ENCODE measurements at regions not wholly inside any gene's neighbourhood (a gene's known extent, or its start where the extent isn't known, plus 50 kb on each side); places are given as distances from the start of the nearest gene placed in this dataset.

DNA sequence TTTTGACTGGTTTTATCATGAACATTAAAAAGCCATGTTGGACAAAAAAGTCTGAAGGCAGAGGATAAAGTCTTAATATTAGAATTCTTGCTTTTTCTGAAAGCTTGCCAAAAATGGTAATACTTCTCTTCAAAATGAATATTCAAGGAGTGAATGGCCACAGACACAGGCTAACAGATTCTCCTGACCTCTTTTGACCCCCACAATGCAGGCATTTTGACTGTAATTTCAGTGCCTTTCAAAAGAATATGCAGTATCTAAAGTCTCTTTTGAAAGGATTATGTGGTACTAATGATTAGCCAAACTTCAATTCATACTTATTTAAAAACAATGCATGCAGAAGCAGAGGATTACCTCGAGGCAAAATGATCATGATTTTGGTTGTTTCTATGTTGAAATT is 557.8 kb upstream of the GCFC2 start:
- Histone ChIP-seq H3K4me1 (ENCODE audit: control insufficient read depth in 1 of 2, insufficient read depth in 2 of 2, low read length in 2 of 2) (no peaks in the 10 kb centered on the region), H3K4me3 (replicated peaks in 1 of 2; ENCODE audit: low read depth in 1 of 2, low read length in 2 of 2) (no peak overlapping the region), H3K27ac (ENCODE audit: low read depth, low read length) (no peak overlapping the region), H4K20me1 (ENCODE audit: insufficient read depth) (no peaks in the 10 kb centered on the region), H3K4me2 (ENCODE audit: low read length) (no peak overlapping the region), H3K9me3 (ENCODE audit: control insufficient read depth in 1 of 2, insufficient read depth in 1 of 2, low read depth in 1 of 2, low read length in 2 of 2) (peaks cover 12 to 34% of the 10 kb centered on the region in 2 experiments; a peak in 2 of 4 replicates), H3K79me2 (ENCODE audit: insufficient read depth, low read length) (no peaks in the 10 kb centered on the region), H3K27me3 (ENCODE audit: insufficient read depth, low read length) (no peaks in the 10 kb centered on the region), H3K36me3 (ENCODE audit: control insufficient read depth in 1 of 2, insufficient read depth in 2 of 2, low read length in 2 of 2) (no peaks in the 10 kb centered on the region), H3K9ac (ENCODE audit: low read length) (no peak overlapping the region), H2AFZ (ENCODE audit: low read depth, low read length, poor library complexity, severe bottlenecking) (no peak overlapping the region), H3K9me2 (ENCODE audit: insufficient read depth) (no peaks in the 10 kb centered on the region)
- DNase-seq (ENCODE audit: low read depth, low spot score) (no peak), ATAC-seq (no peak)
- TF ChIP-seq, protein P1, sequence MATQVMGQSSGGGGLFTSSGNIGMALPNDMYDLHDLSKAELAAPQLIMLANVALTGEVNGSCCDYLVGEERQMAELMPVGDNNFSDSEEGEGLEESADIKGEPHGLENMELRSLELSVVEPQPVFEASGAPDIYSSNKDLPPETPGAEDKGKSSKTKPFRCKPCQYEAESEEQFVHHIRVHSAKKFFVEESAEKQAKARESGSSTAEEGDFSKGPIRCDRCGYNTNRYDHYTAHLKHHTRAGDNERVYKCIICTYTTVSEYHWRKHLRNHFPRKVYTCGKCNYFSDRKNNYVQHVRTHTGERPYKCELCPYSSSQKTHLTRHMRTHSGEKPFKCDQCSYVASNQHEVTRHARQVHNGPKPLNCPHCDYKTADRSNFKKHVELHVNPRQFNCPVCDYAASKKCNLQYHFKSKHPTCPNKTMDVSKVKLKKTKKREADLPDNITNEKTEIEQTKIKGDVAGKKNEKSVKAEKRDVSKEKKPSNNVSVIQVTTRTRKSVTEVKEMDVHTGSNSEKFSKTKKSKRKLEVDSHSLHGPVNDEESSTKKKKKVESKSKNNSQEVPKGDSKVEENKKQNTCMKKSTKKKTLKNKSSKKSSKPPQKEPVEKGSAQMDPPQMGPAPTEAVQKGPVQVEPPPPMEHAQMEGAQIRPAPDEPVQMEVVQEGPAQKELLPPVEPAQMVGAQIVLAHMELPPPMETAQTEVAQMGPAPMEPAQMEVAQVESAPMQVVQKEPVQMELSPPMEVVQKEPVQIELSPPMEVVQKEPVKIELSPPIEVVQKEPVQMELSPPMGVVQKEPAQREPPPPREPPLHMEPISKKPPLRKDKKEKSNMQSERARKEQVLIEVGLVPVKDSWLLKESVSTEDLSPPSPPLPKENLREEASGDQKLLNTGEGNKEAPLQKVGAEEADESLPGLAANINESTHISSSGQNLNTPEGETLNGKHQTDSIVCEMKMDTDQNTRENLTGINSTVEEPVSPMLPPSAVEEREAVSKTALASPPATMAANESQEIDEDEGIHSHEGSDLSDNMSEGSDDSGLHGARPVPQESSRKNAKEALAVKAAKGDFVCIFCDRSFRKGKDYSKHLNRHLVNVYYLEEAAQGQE (IDR thresholded peaks at IDR 0.05; ENCODE audit: low read depth) = no peak
- TF ChIP-seq EGR1 (IDR thresholded peaks at IDR 0.05; ENCODE audit: low read depth) = no peak
- no peak for TF ChIP-seq YY1 (IDR thresholded peaks at IDR 0.05; ENCODE audit: extremely low read depth, insufficient replicate concordance, low read depth, low read length)
- no peak for TF ChIP-seq FOSL1 (IDR thresholded peaks at IDR 0.05; ENCODE audit: low read depth)
- no peak for TF ChIP-seq SIN3A (IDR thresholded peaks at IDR 0.05; ENCODE audit: low read depth)
- intact Hi-C loops (cut with micrococcal nuclease) = no loop called here
- ChIA-PET POLR2A (no interaction called here), CTCF (no interaction called here), RAD21 (ENCODE audit: low non-redundant PET in 1 of 2, low total read pairs in 2 of 2, uncharacterized antibody in 2 of 2, unreplicated experiment in 2 of 2) (no interaction called here)
- BruUV-seq (replicated peaks) = no TSS peak

DNA sequence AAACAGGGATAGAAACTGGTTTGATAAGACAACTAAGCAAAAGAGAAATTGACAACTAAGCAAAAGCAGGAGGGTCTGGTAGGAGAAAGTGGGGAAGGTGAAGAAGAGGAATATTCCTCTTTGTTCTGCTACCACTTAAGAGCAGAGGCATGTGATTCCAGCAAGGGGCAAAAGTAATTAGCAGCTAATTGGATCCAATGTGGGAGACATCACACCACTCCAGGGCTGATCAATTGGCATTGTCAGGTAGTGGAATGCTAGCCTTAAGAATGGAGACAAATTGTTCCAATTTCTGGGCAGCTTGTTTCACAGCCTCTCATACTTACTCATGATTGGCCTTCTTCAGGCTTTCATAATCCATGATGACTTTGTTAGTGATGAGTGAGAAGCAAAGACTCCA is 547.1 kb upstream of the GCFC2 start:
- Histone ChIP-seq H3K79me2 (ENCODE audit: insufficient read depth, low read length) (no peaks in the 10 kb centered on the region), H3K27ac (ENCODE audit: low read depth, low read length) (no peak overlapping the region), H3K9me3 (ENCODE audit: control insufficient read depth in 1 of 2, insufficient read depth in 1 of 2, low read depth in 1 of 2, low read length in 2 of 2) (peaks cover 12 to 25% of the 10 kb centered on the region in 2 experiments; a peak in 3 of 4 replicates), H3K4me2 (ENCODE audit: low read length) (no peak overlapping the region), H3K9me2 (ENCODE audit: insufficient read depth) (no peaks in the 10 kb centered on the region), H3K36me3 (ENCODE audit: control insufficient read depth in 1 of 2, insufficient read depth in 2 of 2, low read length in 2 of 2) (no peaks in the 10 kb centered on the region), H3K4me3 (replicated peaks in 1 of 2; ENCODE audit: low read depth in 1 of 2, low read length in 2 of 2) (no peak overlapping the region), H4K20me1 (ENCODE audit: insufficient read depth) (no peaks in the 10 kb centered on the region), H3K27me3 (ENCODE audit: insufficient read depth, low read length) (no peaks in the 10 kb centered on the region), H3K4me1 (ENCODE audit: control insufficient read depth in 1 of 2, insufficient read depth in 2 of 2, low read length in 2 of 2) (no peaks in the 10 kb centered on the region), H2AFZ (ENCODE audit: low read depth, low read length, poor library complexity, severe bottlenecking) (no peak overlapping the region), H3K9ac (ENCODE audit: low read length) (no peak overlapping the region)
- intact Hi-C loops (cut with micrococcal nuclease) = no loop called here
- ATAC-seq = no peak
- CTCF ChIA-PET = no interaction called here
- RAD21 ChIA-PET (ENCODE audit: low non-redundant PET in 1 of 2, low total read pairs in 2 of 2, uncharacterized antibody in 2 of 2, unreplicated experiment in 2 of 2) = no interaction called here
- TF ChIP-seq SIN3A (IDR thresholded peaks at IDR 0.05; ENCODE audit: low read depth) (no peak), SP1 (IDR thresholded peaks at IDR 0.05; ENCODE audit: low read depth) (no peak), EZH2phosphoT487 (IDR thresholded peaks at IDR 0.05; ENCODE audit: borderline replicate concordance) (no peak), TCF7L2 (IDR thresholded peaks at IDR 0.05; ENCODE audit: borderline replicate concordance, extremely low read depth, insufficient read depth, insufficient read length) (no peak), YY1 (IDR thresholded peaks at IDR 0.05; ENCODE audit: extremely low read depth, insufficient replicate concordance, low read depth, low read length) (no peak)
- BruUV-seq (replicated peaks) = no TSS peak
- POLR2A ChIA-PET = no interaction called here
- DNase-seq (ENCODE audit: low read depth, low spot score) = no peak
